Ovary (tissue), 7 donors: ENCODE measurements at regions not wholly inside any gene's neighbourhood (a gene's known extent, or its start where the extent isn't known, plus 50 kb on each side); places are given as distances from the start of the nearest gene placed in this dataset.

ENCODE experiments used
- DNase-seq, 5 donors: peaks; one replicate each; pipeline ENCODE4 v3.0.0-alpha.2; 2019 to 2020
- H3K27ac ChIP-seq, 2 donors: fragments of 200-600 bp; one replicate each; pipeline versions ENCODE4 v1.5.1 to v1.8.0; 2019 to 2022
- H3K27me3 ChIP-seq: fragments of 200-600 bp; one replicate; pipeline ENCODE4 v1.8.0; 2022
- H3K36me3 ChIP-seq: fragments of 200-600 bp; sonication (generic); one replicate; pipeline ENCODE4 v1.5.1; 2019
- H3K4me1 ChIP-seq: one replicate; pipeline ENCODE4 v1.8.1; 2013; ENCODE audit warnings: mild to moderate bottlenecking, moderate library complexity; ENCODE audit not compliant: insufficient read depth
- H3K4me3 ChIP-seq: fragments of 200-600 bp; sonication (generic); one replicate; pipeline ENCODE4 v1.5.1; 2017
- H3K9me3 ChIP-seq, 2 donors: fragments of 200-600 bp in 1 of 2; sonication (generic) in 1 of 2; one replicate each; pipeline versions ENCODE4 v1.5.1 to v1.8.1; 2013 to 2019; ENCODE audit warnings: mild to moderate bottlenecking in 1 of 2, moderate library complexity in 1 of 2
- CTCF ChIP-seq, 3 donors: fragments of 450-650 bp in 2 of 3; fragments of 200-600 bp in 1 of 3; IDR thresholded peaks; one replicate each; pipeline versions ENCODE4 v1.5.1 to v1.8.0; 2016 to 2022; ENCODE audit warnings: antibody characterized with exemption in 3 of 3, mild to moderate bottlenecking in 1 of 3
- EP300 ChIP-seq: sonication (generic); formaldehyde crosslinking; IDR thresholded peaks from one replicate; pipeline ENCODE4 v1.6.1; 2017; ENCODE audit warnings: antibody characterized with exemption
- POLR2A ChIP-seq: fragments of 450-650 bp; IDR thresholded peaks from one replicate; pipeline ENCODE4 v1.6.1; 2017; ENCODE audit warnings: antibody characterized with exemption, mild to moderate bottlenecking, moderate library complexity
- WGBS, 3 donors: extraction: QIAGEN DNeasy Blood & Tissue Kit in 1 of 3; methylation state at CpG; one replicate each; pipeline versions ENCODE4 v1.1.5 to v1.1.7; 2013 to 2017; 5-methylcytosine and 5-hydroxymethylcytosine counted together
- intact Hi-C, 4 donors: fragments of 100-400 bp; cut with DNase I; formaldehyde crosslinking; loops; one replicate each; pipeline versions ENCODE4 v1.11.0 to v1.15.1; 2022 to 2023
- donor health status: DM: no; HTN: no; CAD: no; lungs with moderate emphysema.
- donor health status: DM: no; HTN: no; CAD: no.
- donor health status: Bipolar disorder and iron deficiency.
- donor health status: DM: no; HTN: no; CAD: no.
- donor health status: DM: yes; HTN: yes; CAD: no.

GRCh38 chr1:192524223-192524622, 51.4 kb upstream of the RGS1 start:
- Histone ChIP-seq H3K27ac (no peak overlapping the region), H3K4me1 (no peaks in the 10 kb centered on the region), H3K27me3 (no peaks in the 10 kb centered on the region), H3K36me3 (no peaks in the 10 kb centered on the region), H3K9me3 (no peaks in the 10 kb centered on the region), H3K4me3 (no peak overlapping the region)
- DNase-seq = no peak
- intact Hi-C loops = loop anchor here in 1 of 4 donors (10.0 kb wide), 1 partner anchor 799 kb away; no protein-coding TSS in a partner anchor
- no peak for TF ChIP-seq POLR2A
- TF ChIP-seq EP300 = no peak
- no peak for TF ChIP-seq CTCF (IDR thresholded peaks at IDR 0.05)
- 15 to 19% (median 17%) methylated on average over 1 of the region's 1 CpG for WGBS, 3 donors
